ENCODE measurements at regions not wholly inside any gene's neighbourhood (a gene's known extent, or its start where the extent isn't known, plus 50 kb on each side); places are given as distances from the start of the nearest gene placed in this dataset.
"Not testable (repeated sequence)": the region's sequence is repeated elsewhere in the genome, so short reads cannot be mapped to it uniquely, and the experiment has no call there.

GRCh38 chr9:73053543-73053942, 98.1 kb upstream of the ANXA1 start:
- no peak for DNase-seq

- DNase-seq = no peak
These were observed 98.2 kb upstream of the ALDH1A1 start for GRCh38 chr9:73050887-73051550.

- no peak for DNase-seq
These were observed 97.4 kb upstream of the ALDH1A1 start for GRCh38 chr9:73050065-73050816.

GRCh38 chr9:73049280-73049679, 96.4 kb upstream of the ALDH1A1 start:
- no peak for DNase-seq

GRCh38 chr9:73046769-73047168, 93.9 kb upstream of the ALDH1A1 start:
- DNase-seq = no peak

GRCh38 chr9:73044776-73045175, 91.9 kb upstream of the ALDH1A1 start:
- DNase-seq = not testable (repeated sequence)

GRCh38 chr9:73042155-73042554, 89.3 kb upstream of the ALDH1A1 start:
- no peak for DNase-seq

GRCh38 chr9:73039271-73040263, 86.7 kb upstream of the ALDH1A1 start:
- no peak for DNase-seq

GRCh38 chr9:73038613-73039012, 85.8 kb upstream of the ALDH1A1 start:
- DNase-seq = no peak

- DNase-seq = no peak
These were observed 85.2 kb upstream of the ALDH1A1 start for GRCh38 chr9:73038089-73038509.

GRCh38 chr9:73037613-73038012, 84.8 kb upstream of the ALDH1A1 start:
- no peak for DNase-seq

- no peak for DNase-seq
These were observed 82.1 kb upstream of the ALDH1A1 start for GRCh38 chr9:73034962-73035361.

GRCh38 chr9:73031350-73031749, 78.5 kb upstream of the ALDH1A1 start:
- no peak for DNase-seq

- no peak for DNase-seq
These were observed 77.6 kb upstream of the ALDH1A1 start for GRCh38 chr9:73030370-73031030.

GRCh38 chr9:73029346-73029745, 76.5 kb upstream of the ALDH1A1 start:
- no peak for DNase-seq

GRCh38 chr9:73026375-73026774, 73.5 kb upstream of the ALDH1A1 start:
- DNase-seq = no peak

GRCh38 chr9:73024601-73025034, 71.8 kb upstream of the ALDH1A1 start:
- no peak for DNase-seq

- DNase-seq = peak; percentile 68
These were observed 70.2 kb upstream of the ALDH1A1 start for GRCh38 chr9:73023025-73023541.

GRCh38 chr9:73022353-73022752, 69.5 kb upstream of the ALDH1A1 start:
- no peak for DNase-seq

GRCh38 chr9:73020877-73021276, 68.0 kb upstream of the ALDH1A1 start:
- no peak for DNase-seq

GRCh38 chr9:73014011-73014410, 61.2 kb upstream of the ALDH1A1 start:
- DNase-seq = no peak

GRCh38 chr9:73011956-73012355, 59.1 kb upstream of the ALDH1A1 start:
- DNase-seq = no peak
